Naive thymus-derived CD4-positive, alpha-beta T cell (primary cell): ENCODE measurements at regions not wholly inside any gene's neighbourhood (a gene's known extent, or its start where the extent isn't known, plus 50 kb on each side); places are given as distances from the start of the nearest gene placed in this dataset.

Source experiments
- ATAC-seq: fragments of 150-1000 bp; cut with Tn5 transposase; 2 replicates; pipeline ENCODE4 v1.10.0; 2021; ENCODE audit warnings: mild to moderate bottlenecking, moderate library complexity
- CTCF ChIA-PET: fragments of 350-600 bp; sonication (Branson Sonifier 250); formaldehyde crosslinking; loops from one replicate; lab custom pipeline; 2021; ENCODE audit warnings: antibody characterized with exemption; lab: Charles Lee
- POLR2A ChIA-PET: fragments of 350-600 bp; sonication (Branson Sonifier 250); formaldehyde crosslinking; loops from one replicate; lab custom pipeline; 2021; ENCODE audit warnings: antibody characterized with exemption, inconsistent platforms; lab: Charles Lee
- DNase-seq, 9 donors: peaks; one replicate each; pipeline versions ENCODE4 v3.0.0 to v3.0.0-alpha.2; 2020 to 2022; ENCODE audit warnings: mixed read lengths in 1 of 9
- H3K27ac ChIP-seq: one replicate; pipeline ENCODE4 v1.7.0; 2013; ENCODE audit warnings: mild to moderate bottlenecking, low read depth, low read length, moderate library complexity
- H3K27me3 ChIP-seq, 2 donors: one replicate each; pipeline ENCODE4 v1.7.0; 2013; ENCODE audit warnings: low read length in 2 of 2, mild to moderate bottlenecking in 2 of 2, moderate library complexity in 2 of 2; ENCODE audit not compliant: control insufficient read depth in 2 of 2, insufficient read depth in 2 of 2
- H3K36me3 ChIP-seq, 3 experiments: 1 replicate in 2 of 3; 2 replicates in 1 of 3; pipeline ENCODE4 v1.7.0; 2013; ENCODE audit warnings: low read length in 3 of 3, mild to moderate bottlenecking in 3 of 3, moderate library complexity in 1 of 3; ENCODE audit not compliant: insufficient read depth in 3 of 3, control insufficient read depth in 2 of 3
- H3K4me1 ChIP-seq, 2 donors: one replicate each; pipeline ENCODE4 v1.7.0; 2013; ENCODE audit warnings: low read length in 2 of 2, mild to moderate bottlenecking in 2 of 2, moderate library complexity in 1 of 2; ENCODE audit not compliant: control insufficient read depth in 2 of 2, insufficient read depth in 2 of 2
- H3K4me3 ChIP-seq: 2 replicates; pipeline ENCODE4 v1.7.0; 2013; ENCODE audit warnings: mild to moderate bottlenecking, low read length
- H3K9me3 ChIP-seq, 3 experiments: 1 replicate in 2 of 3; 2 replicates in 1 of 3; pipeline ENCODE4 v1.7.0; 2013; ENCODE audit warnings: low read length in 3 of 3; ENCODE audit not compliant: control insufficient read depth in 2 of 3
- H3K27ac Mint-ChIP-seq, 9 donors: one replicate each; pipeline ENCODE4 v1.8.0; 2020 to 2022; ENCODE audit warnings: mixed read lengths in 9 of 9, mild to moderate bottlenecking in 8 of 9, moderate library complexity in 5 of 9, inconsistent platforms in 2 of 9
- H3K27me3 Mint-ChIP-seq, 5 donors: one replicate each; pipeline ENCODE4 v1.8.0; 2021 to 2022; ENCODE audit warnings: mixed read lengths in 5 of 5, mild to moderate bottlenecking in 1 of 5
- H3K36me3 Mint-ChIP-seq, 5 donors: one replicate each; pipeline ENCODE4 v1.8.0; 2020 to 2022; ENCODE audit warnings: mixed read lengths in 5 of 5, mild to moderate bottlenecking in 3 of 5, inconsistent platforms in 1 of 5
- H3K4me1 Mint-ChIP-seq, 7 donors: one replicate each; pipeline ENCODE4 v1.8.0; 2020 to 2022; ENCODE audit warnings: mixed read lengths in 7 of 7, mild to moderate bottlenecking in 3 of 7, inconsistent platforms in 1 of 7
- H3K4me3 Mint-ChIP-seq, 10 donors: one replicate each; pipeline ENCODE4 v1.8.0; 2020 to 2022; ENCODE audit warnings: mild to moderate bottlenecking in 10 of 10, mixed read lengths in 10 of 10, moderate library complexity in 6 of 10, inconsistent platforms in 2 of 10
- H3K9me3 Mint-ChIP-seq, 11 donors: one replicate each; pipeline ENCODE4 v1.8.0; 2020 to 2022; ENCODE audit warnings: mixed read lengths in 11 of 11, mild to moderate bottlenecking in 4 of 11, inconsistent platforms in 1 of 11, moderate library complexity in 1 of 11
- intact Hi-C, 2 donors: fragments of 100-400 bp; cut with micrococcal nuclease; formaldehyde crosslinking; loops; one replicate each; pipeline ENCODE4 v1.15.1; 2023

DNA sequence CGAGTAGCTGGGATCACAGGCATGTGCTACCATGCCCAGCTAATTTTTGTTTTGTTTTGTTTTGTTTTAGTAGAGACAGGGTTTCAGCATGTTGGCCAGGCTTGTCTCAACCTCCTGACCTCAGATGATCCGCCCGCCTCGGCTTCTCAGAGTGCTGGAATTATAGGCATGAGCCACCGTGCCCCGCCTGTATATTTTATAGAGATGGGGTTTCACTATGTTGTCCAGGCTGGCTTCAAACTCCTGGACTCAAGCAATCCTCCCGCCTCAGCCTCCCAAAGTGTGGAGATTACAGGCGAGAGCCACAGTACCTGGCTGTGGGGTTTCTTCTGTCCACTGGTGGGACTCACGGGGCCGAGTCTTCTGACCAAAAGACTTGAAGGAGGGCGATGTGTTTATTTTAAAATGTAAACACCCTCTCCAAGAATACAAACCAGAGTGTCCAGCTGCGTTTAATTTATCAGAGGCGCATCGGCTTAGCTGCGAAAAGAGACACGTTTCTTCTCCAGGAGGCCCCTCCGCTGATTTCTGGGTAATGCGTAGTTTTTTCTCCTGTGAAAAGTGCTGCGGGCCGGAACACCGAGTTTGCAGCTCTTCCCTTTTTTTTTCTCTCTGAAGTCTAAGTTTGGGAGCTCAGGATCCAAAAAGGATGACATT, 86.9 kb upstream of the CIBAR2 start:
- Histone ChIP-seq H3K27me3 (no peaks in the 10 kb centered on the region), H3K36me3 (no peaks in the 10 kb centered on the region), H3K9me3 (no peaks in the 10 kb centered on the region), H3K27ac (no peak overlapping the region), H3K4me1 (no peaks in the 10 kb centered on the region), H3K4me3 (no peak overlapping the region)
- ATAC-seq (no peak), DNase-seq (no peak)
- H3K36me3 Mint-ChIP-seq: no peaks in the 10 kb centered on the region
- H3K9me3 Mint-ChIP-seq: no peaks in the 10 kb centered on the region
- ChIA-PET CTCF (no interaction called here), POLR2A (no interaction called here)
- H3K27ac Mint-ChIP-seq: no peak overlapping the region
- peaks cover 0 to 7% (median 0%) of the 10 kb centered on the region in 5 donors for H3K27me3 Mint-ChIP-seq
- peaks cover 0 to 1% (median 0%) of the 10 kb centered on the region in 7 donors for H3K4me1 Mint-ChIP-seq
- H3K4me3 Mint-ChIP-seq: no peak overlapping the region
- intact Hi-C loops: no loop called here

DNA sequence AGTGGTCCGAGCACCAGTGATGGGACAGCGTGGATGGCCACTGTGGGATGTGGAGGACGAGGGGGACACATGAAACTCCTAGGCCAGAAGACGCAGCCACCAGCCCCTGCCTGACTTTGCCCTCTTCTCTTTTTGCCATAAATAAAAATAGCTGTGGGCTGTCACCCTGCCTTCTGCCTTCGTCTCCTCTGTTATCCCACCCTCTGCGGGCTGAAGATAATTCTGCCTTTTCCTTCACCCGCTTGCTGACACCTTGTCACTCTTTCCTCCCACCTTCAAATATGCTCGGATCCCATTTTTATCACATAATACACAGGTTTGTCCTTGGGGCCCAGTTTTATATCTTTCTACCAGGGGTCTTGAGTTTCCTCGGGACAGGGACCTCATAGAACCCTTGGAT, 87.6 kb upstream of the CIBAR2 start:
- no peaks in the 10 kb centered on the region for H3K9me3 ChIP-seq
- H3K4me3 ChIP-seq: no peak overlapping the region
- ChIA-PET CTCF (no interaction called here), POLR2A (no interaction called here)
- H3K4me3 Mint-ChIP-seq: no peak overlapping the region
- H3K4me1 Mint-ChIP-seq: peaks cover 0 to 1% (median 0%) of the 10 kb centered on the region in 7 donors
- no peaks in the 10 kb centered on the region for H3K36me3 Mint-ChIP-seq
- no peaks in the 10 kb centered on the region for H3K36me3 ChIP-seq
- H3K27me3 ChIP-seq: no peaks in the 10 kb centered on the region
- DNase-seq (no peak), ATAC-seq (no peak)
- H3K9me3 Mint-ChIP-seq: no peaks in the 10 kb centered on the region
- no peaks in the 10 kb centered on the region for H3K4me1 ChIP-seq
- no peak overlapping the region for H3K27ac ChIP-seq
- H3K27me3 Mint-ChIP-seq: peaks cover 0 to under 1% (median 0%) of the 10 kb centered on the region in 5 donors
- intact Hi-C loops: no loop called here
- H3K27ac Mint-ChIP-seq: no peak overlapping the region

GRCh38 chr16:85200471-85201278, 88.4 kb upstream of the CIBAR2 start:
- no peaks in the 10 kb centered on the region for H3K27me3 ChIP-seq
- no peak overlapping the region for H3K4me3 ChIP-seq
- no peaks in the 10 kb centered on the region for H3K36me3 Mint-ChIP-seq
- no peaks in the 10 kb centered on the region for H3K9me3 ChIP-seq
- intact Hi-C loops: no loop called here
- H3K27ac Mint-ChIP-seq: no peak overlapping the region
- no peaks in the 10 kb centered on the region for H3K4me1 ChIP-seq
- no peak overlapping the region for H3K4me3 Mint-ChIP-seq
- DNase-seq (no peak), ATAC-seq (no peak)
- ChIA-PET CTCF (no interaction called here), POLR2A (no interaction called here)
- H3K36me3 ChIP-seq: no peaks in the 10 kb centered on the region
- H3K27me3 Mint-ChIP-seq: peaks cover 0 to 2% (median under 1%) of the 10 kb centered on the region in 5 donors
- H3K27ac ChIP-seq: no peak overlapping the region
- no peaks in the 10 kb centered on the region for H3K9me3 Mint-ChIP-seq
- H3K4me1 Mint-ChIP-seq: peaks cover 0 to 1% (median 0%) of the 10 kb centered on the region in 7 donors

GRCh38 chr16:85201574-85201973, 89.3 kb upstream of the CIBAR2 start:
- POLR2A ChIA-PET: no interaction called here

DNA sequence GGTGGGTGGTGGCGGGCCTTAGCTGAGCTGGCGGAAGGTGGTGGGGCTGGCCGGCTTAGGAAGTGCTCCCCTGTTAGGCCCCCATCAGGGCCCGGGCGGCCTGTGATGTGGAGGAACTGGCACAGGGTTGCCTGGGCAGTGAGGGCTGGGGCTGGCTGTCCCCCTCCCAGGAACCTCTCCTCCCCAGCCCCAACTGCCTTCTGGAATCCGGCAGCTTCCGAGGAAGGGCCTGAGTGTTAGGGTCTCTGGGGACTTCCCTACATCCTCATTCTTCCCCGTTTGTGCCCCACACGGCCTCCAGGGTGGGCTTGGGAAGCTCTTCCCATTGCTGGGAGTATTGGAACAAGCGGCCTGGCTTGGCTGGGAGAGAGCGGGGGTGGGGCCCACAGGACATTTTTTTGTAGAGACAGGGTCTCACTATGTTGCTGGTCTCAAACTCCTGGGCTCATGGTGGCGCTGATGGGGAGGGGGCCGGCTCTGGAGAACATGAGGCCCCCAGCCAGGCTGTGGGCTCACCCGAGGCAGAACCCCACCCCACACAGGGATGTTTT, 89.9 kb upstream of the CIBAR2 start:
- intact Hi-C loops: no loop called here
- ATAC-seq (no peak), DNase-seq (no peak)
- H3K4me1 ChIP-seq: no peaks in the 10 kb centered on the region
- Mint-ChIP-seq H3K27me3 (peaks cover 0 to 5% (median 4%) of the 10 kb centered on the region in 5 donors), H3K27ac (no peak overlapping the region), H3K9me3 (no peaks in the 10 kb centered on the region), H3K4me1 (peaks cover 0 to 1% (median 0%) of the 10 kb centered on the region in 7 donors), H3K36me3 (no peaks in the 10 kb centered on the region), H3K4me3 (no peak overlapping the region)
- H3K36me3 ChIP-seq: no peaks in the 10 kb centered on the region
- no peaks in the 10 kb centered on the region for H3K9me3 ChIP-seq
- ChIA-PET POLR2A (no interaction called here), CTCF (interaction anchor here (0.6 kb wide), 1 partner anchor 376 kb away, joined by 3 read pairs; no protein-coding TSS in a partner anchor)
- H3K4me3 ChIP-seq: no peak overlapping the region
- H3K27me3 ChIP-seq: no peaks in the 10 kb centered on the region
- H3K27ac ChIP-seq: no peak overlapping the region

More at GRCh38 chr16:85201574-85201973, 89.3 kb upstream of the CIBAR2 start:
- intact Hi-C loops: no loop called here
- H3K9me3 Mint-ChIP-seq: no peaks in the 10 kb centered on the region
- no peak overlapping the region for H3K27ac Mint-ChIP-seq
- no peaks in the 10 kb centered on the region for H3K36me3 Mint-ChIP-seq
- CTCF ChIA-PET: interaction anchor here (0.6 kb wide), 1 partner anchor 376 kb away, joined by 3 read pairs; no protein-coding TSS in a partner anchor
- peaks cover 0 to 5% (median 4%) of the 10 kb centered on the region in 5 donors for H3K27me3 Mint-ChIP-seq
- Histone ChIP-seq H3K27me3 (no peaks in the 10 kb centered on the region), H3K4me1 (no peaks in the 10 kb centered on the region), H3K27ac (no peak overlapping the region), H3K36me3 (no peaks in the 10 kb centered on the region), H3K4me3 (no peak overlapping the region), H3K9me3 (no peaks in the 10 kb centered on the region)
- no peak for DNase-seq
- no peak for ATAC-seq
- no peak overlapping the region for H3K4me3 Mint-ChIP-seq
- H3K4me1 Mint-ChIP-seq: peaks cover 0 to 1% (median 0%) of the 10 kb centered on the region in 7 donors

GRCh38 chr16:85202631-85203461, 90.6 kb upstream of the CIBAR2 start:
- ChIA-PET POLR2A (no interaction called here), CTCF (no interaction called here)
- Mint-ChIP-seq H3K27ac (no peak overlapping the region), H3K4me1 (peaks cover 0 to 1% (median 0%) of the 10 kb centered on the region in 7 donors), H3K9me3 (no peaks in the 10 kb centered on the region), H3K27me3 (peaks cover 0 to 5% (median 4%) of the 10 kb centered on the region in 5 donors), H3K36me3 (no peaks in the 10 kb centered on the region), H3K4me3 (no peak overlapping the region)
- no peak for DNase-seq
- Histone ChIP-seq H3K4me3 (no peak overlapping the region), H3K27me3 (no peaks in the 10 kb centered on the region), H3K9me3 (no peaks in the 10 kb centered on the region), H3K27ac (no peak overlapping the region), H3K36me3 (no peaks in the 10 kb centered on the region), H3K4me1 (no peaks in the 10 kb centered on the region)
- intact Hi-C loops: no loop called here
- ATAC-seq: no peak
